HepG2 (cell line): ENCODE measurements at regions not wholly inside any gene's neighbourhood (a gene's known extent, or its start where the extent isn't known, plus 50 kb on each side); places are given as distances from the start of the nearest gene placed in this dataset.

Experiments
- ATAC-seq: fragments of 200-7000 bp; cut with Tn5 transposase; 3 replicates; pipeline ENCODE4 v1.9.1; 2020; ENCODE audit warnings: mild to moderate bottlenecking, moderate library complexity
- BruUV-seq: library from RNA; stranded (reverse); fragments of 400-500 nt; replicated peaks from 2 replicates; lab custom pipeline; 2021; lab: Mats Ljungman, UMichigan
- CTCF ChIA-PET: fragments of 300-600 bp; formaldehyde crosslinking; extraction: SDS; loops from one replicate; lab custom pipeline; 2021; ENCODE audit warnings: low total read pairs, inconsistent platforms, low intra/inter-chr PET ratio; lab: Yijun Ruan, JAX
- POLR2A ChIA-PET: fragments of 350-600 bp; sonication (Branson Sonifier 250); formaldehyde crosslinking; loops from one replicate; lab custom pipeline; 2020; ENCODE audit warnings: antibody characterized with exemption, inconsistent platforms; lab: Yijun Ruan, JAX
- DNase-seq: peaks from one replicate; pipeline ENCODE4 v3.0.0-alpha.2; 2015; ENCODE audit warnings: low spot score
- FAIRE-seq: peaks from 3 replicates; lab custom pipeline; 2011; peaks lifted over from hg19 to GRCh38; lab: Jason Lieb, UNC
- H2AFZ ChIP-seq: one replicate; pipeline ENCODE4 v1.6.1; 2011; ENCODE audit warnings: low read length, inconsistent platforms
- H3K27ac ChIP-seq: fragments of 300-600 bp; 3 replicates; pipeline ENCODE4 v1.8.0; 2011; ENCODE audit warnings: mixed run types, mild to moderate bottlenecking, mixed read lengths, low read length, inconsistent platforms; ENCODE audit not compliant: insufficient read depth; ENCODE audit errors: extremely low read length
- H3K27me3 ChIP-seq, 2 experiments: fragments of 200-600 bp in 1 of 2; 2 replicates in 1 of 2; 3 replicates in 1 of 2; pipeline versions ENCODE4 v1.6.0 to v1.8.0; 2011; ENCODE audit warnings: low read length in 2 of 2, mild to moderate bottlenecking in 2 of 2, moderate library complexity in 2 of 2, inconsistent platforms in 1 of 2; ENCODE audit not compliant: insufficient read depth in 2 of 2, control insufficient read depth in 1 of 2
- H3K36me3 ChIP-seq, 2 experiments: fragments of 200-600 bp in 1 of 2; replicated peaks in 1 of 2; 2 replicates in 1 of 2; 3 replicates in 1 of 2; pipeline versions ENCODE4 v1.5.1 to v1.8.0; 2011; ENCODE audit warnings: low read length in 2 of 2, inconsistent platforms in 1 of 2; ENCODE audit not compliant: insufficient read depth in 2 of 2, control insufficient read depth in 1 of 2
- H3K4me1 ChIP-seq: 2 replicates; pipeline ENCODE4 v1.5.1; 2012; ENCODE audit warnings: low read length, inconsistent platforms; ENCODE audit not compliant: insufficient read depth
- H3K4me2 ChIP-seq: 2 replicates; pipeline ENCODE4 v1.6.0; 2011; ENCODE audit warnings: low read depth, low read length, inconsistent platforms
- H3K4me3 ChIP-seq, 3 experiments: fragments of 200-600 bp in 1 of 3; sonication (generic), shearing (Covaris generic) in 1 of 3; replicated peaks in 1 of 3; 2 replicates each; pipeline ENCODE4 v1.5.1; 2011 to 2016; ENCODE audit warnings: low read length in 3 of 3, inconsistent platforms in 2 of 3, low read depth in 2 of 3, mild to moderate bottlenecking in 2 of 3, control low read depth in 1 of 3, mixed read lengths in 1 of 3; ENCODE audit not compliant: insufficient read depth in 1 of 3
- H3K79me2 ChIP-seq: one replicate; pipeline ENCODE4 v1.6.1; 2011; ENCODE audit warnings: low read length, inconsistent platforms; ENCODE audit not compliant: insufficient read depth
- H3K9ac ChIP-seq: 2 replicates; pipeline ENCODE4 v1.6.0; 2011; ENCODE audit warnings: mild to moderate bottlenecking, low read depth, low read length, inconsistent platforms; ENCODE audit not compliant: insufficient read depth
- H3K9me3 ChIP-seq: 2 replicates; pipeline ENCODE4 v1.5.1; 2012; ENCODE audit warnings: mild to moderate bottlenecking, low read length
- H4K20me1 ChIP-seq: 2 replicates; pipeline ENCODE4 v1.6.0; 2011; ENCODE audit warnings: inconsistent platforms, mild to moderate bottlenecking, low read length, moderate library complexity; ENCODE audit not compliant: insufficient read depth
- ATF6 ChIP-seq: sonication (generic); formaldehyde crosslinking; conservative IDR thresholded peaks from 2 replicates; pipeline ENCODE4 v1.4.0; 2020; ENCODE audit warnings: missing genetic modification reagents
- DR1 ChIP-seq: sonication (generic); formaldehyde crosslinking; IDR thresholded peaks from 2 replicates; pipeline ENCODE4 v1.8.0; 2021; ENCODE audit warnings: mild to moderate bottlenecking, missing genetic modification reagents, inconsistent platforms
- FOXK1 ChIP-seq: sonication (generic); formaldehyde crosslinking; IDR thresholded peaks from 2 replicates; pipeline ENCODE4 v1.4.0; 2020; ENCODE audit warnings: low read depth, missing genetic modification reagents, borderline replicate concordance
- HMG20B ChIP-seq: conservative IDR thresholded peaks from 2 replicates; pipeline ENCODE4 v1.6.1; 2016; ENCODE audit warnings: missing genetic modification reagents, missing compliant biosample characterization
- HOXA3 ChIP-seq: sonication (generic); formaldehyde crosslinking; IDR thresholded peaks from 2 replicates; pipeline ENCODE4 v1.5.0; 2020; ENCODE audit warnings: missing genetic modification reagents
- IKZF4 ChIP-seq: sonication (generic); formaldehyde crosslinking; IDR thresholded peaks from 2 replicates; pipeline ENCODE4 v1.5.1; 2020; ENCODE audit warnings: borderline replicate concordance, mild to moderate bottlenecking, low read depth, missing genetic modification reagents; ENCODE audit errors: not compliant biosample characterization
- NFE2 ChIP-seq: sonication (generic); formaldehyde crosslinking; IDR thresholded peaks from 2 replicates; pipeline ENCODE4 v1.4.0; 2020; ENCODE audit warnings: missing genetic modification reagents
- SP5 ChIP-seq: IDR thresholded peaks from 2 replicates; pipeline ENCODE4 v1.6.1; 2016; ENCODE audit warnings: low read depth, borderline replicate concordance
- TFDP1 ChIP-seq: IDR thresholded peaks from 2 replicates; pipeline ENCODE4 v1.6.1; 2016; ENCODE audit warnings: missing compliant biosample characterization, missing genetic modification reagents, borderline replicate concordance
- THRA ChIP-seq: sonication (generic); formaldehyde crosslinking; IDR thresholded peaks from 2 replicates; pipeline ENCODE4 v1.4.0; 2020; ENCODE audit warnings: missing genetic modification reagents, borderline replicate concordance
- ZBTB21 ChIP-seq: sonication (generic); formaldehyde crosslinking; IDR thresholded peaks from 2 replicates; pipeline ENCODE4 v1.4.0; 2020; ENCODE audit warnings: missing genetic modification reagents
- ZBTB37 ChIP-seq: sonication (generic); formaldehyde crosslinking; IDR thresholded peaks from 2 replicates; pipeline ENCODE4 v1.4.0; 2020; ENCODE audit warnings: mild to moderate bottlenecking, missing genetic modification reagents
- ZNF234 ChIP-seq: sonication (generic); formaldehyde crosslinking; conservative IDR thresholded peaks from 2 replicates; pipeline ENCODE4 v1.5.1; 2020; ENCODE audit warnings: mild to moderate bottlenecking, missing genetic modification reagents
- ZNF468 ChIP-seq: sonication (generic); formaldehyde crosslinking; IDR thresholded peaks from 2 replicates; pipeline ENCODE4 v1.8.0; 2022; ENCODE audit warnings: mild to moderate bottlenecking, moderate library complexity, missing genetic modification reagents
- ZNF496 ChIP-seq: sonication (generic); formaldehyde crosslinking; IDR thresholded peaks from 2 replicates; pipeline ENCODE4 v1.8.1; 2023; ENCODE audit warnings: mild to moderate bottlenecking, moderate library complexity, missing genetic modification reagents; ENCODE audit not compliant: insufficient replicate concordance
- ZNF766 ChIP-seq: sonication (generic); formaldehyde crosslinking; IDR thresholded peaks from 2 replicates; pipeline ENCODE4 v1.5.0; 2020; ENCODE audit warnings: missing genetic modification reagents, borderline replicate concordance
- WGBS: methylation state at CpG from one replicate; pipeline ENCODE4 v1.1.6; 2017; ENCODE audit warnings: low lambda C conversion rate; 5-methylcytosine and 5-hydroxymethylcytosine counted together
- in situ Hi-C: cut with HindIII; loops from 2 replicates; pipeline ENCODE4 v1.10.0; 2017; ENCODE audit warnings: low pct_unique_long_range_greater_than_20kb; ENCODE audit not compliant: extremely low pct_ligation_motif_present
- intact Hi-C: fragments of 100-400 bp; cut with micrococcal nuclease; formaldehyde crosslinking; loops from one replicate; pipeline ENCODE4 v1.10.0; 2022; ENCODE audit not compliant: unreplicated experiment

GRCh38 chr4:96912716-96913115 is 1072.8 kb downstream of the PDHA2 start:
- no peak for TF ChIP-seq THRA (CRISPR knock-in tag)
- TF ChIP-seq ZNF468 (CRISPR knock-in tag), result no peak
- no peak for TF ChIP-seq HOXA3 (CRISPR knock-in tag)
- no peak for TF ChIP-seq DR1 (CRISPR knock-in tag)
- TF ChIP-seq ZNF234 (CRISPR knock-in tag), result no peak
- no peak for TF ChIP-seq NFE2 (CRISPR knock-in tag)
- no peak for TF ChIP-seq SP5
- TF ChIP-seq HMG20B, result no peak
- no peak for TF ChIP-seq ZNF766
- TF ChIP-seq FOXK1 (CRISPR knock-in tag), result no peak
- TF ChIP-seq ZBTB21 (CRISPR knock-in tag), result no peak
- TF ChIP-seq ZBTB37 (CRISPR knock-in tag), result no peak
- TF ChIP-seq ATF6 (CRISPR knock-in tag), result no peak
- no peak for TF ChIP-seq TFDP1 (CRISPR knock-in tag)
- no peak for TF ChIP-seq IKZF4 (CRISPR knock-in tag)
- TF ChIP-seq ZNF496, result no peak
- no peaks in the 10 kb centered on the region for H3K79me2 ChIP-seq
- no TSS peak for BruUV-seq
- POLR2A ChIA-PET, result no interaction called here
- DNase-seq (no peak), ATAC-seq (no peak), FAIRE-seq (no peak)
- H2AFZ ChIP-seq, result no peak overlapping the region
- H4K20me1 ChIP-seq, result no peaks in the 10 kb centered on the region
- H3K4me3 ChIP-seq, result no peak overlapping the region
- no peak overlapping the region for H3K4me2 ChIP-seq
- H3K9me3 ChIP-seq, result 0 out of 2 replicates have a peak, but pooled peaks cover 4% of the 10 kb centered on the region
- no peak overlapping the region for H3K9ac ChIP-seq
- H3K27ac ChIP-seq, result no peak overlapping the region
- no peaks in the 10 kb centered on the region for H3K27me3 ChIP-seq
- no peaks in the 10 kb centered on the region for H3K4me1 ChIP-seq
- WGBS, result 15% methylated on average over 3 of the region's 3 CpGs
- H3K36me3 ChIP-seq, result no peaks in the 10 kb centered on the region
- in situ Hi-C loops, result no loop called here
- CTCF ChIA-PET, result no interaction called here
- intact Hi-C loops, result no loop called here
